ENCODE measurements at regions not wholly inside any gene's neighbourhood (a gene's known extent, or its start where the extent isn't known, plus 50 kb on each side); places are given as distances from the start of the nearest gene placed in this dataset.
"Not testable (repeated sequence)": the region's sequence is repeated elsewhere in the genome, so short reads cannot be mapped to it uniquely, and the experiment has no call there.

DNA sequence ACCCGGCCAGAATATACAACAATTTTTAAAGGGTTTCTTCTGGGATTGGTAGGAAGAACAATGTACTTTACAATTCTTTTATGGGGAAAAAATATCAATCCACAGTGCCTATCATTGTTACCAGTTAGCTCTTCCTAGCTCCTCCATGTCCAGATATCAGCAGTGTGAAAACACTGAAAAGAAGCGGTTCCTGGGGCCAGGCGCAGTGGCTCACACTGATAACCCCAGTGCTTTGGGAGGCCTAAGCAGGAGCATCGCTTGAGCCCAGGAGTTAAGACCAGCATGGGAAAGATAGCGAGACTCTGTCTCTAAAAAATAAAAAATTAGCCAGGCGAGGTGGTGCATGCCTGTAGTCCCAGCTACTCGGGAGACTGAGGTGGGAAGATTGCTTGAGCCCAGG is 114.5 kb upstream of the VOPP1 start:
- not testable (repeated sequence) for TF ChIP-seq POLR2A (IDR thresholded peaks at IDR 0.05)
- TF ChIP-seq, protein P1, sequence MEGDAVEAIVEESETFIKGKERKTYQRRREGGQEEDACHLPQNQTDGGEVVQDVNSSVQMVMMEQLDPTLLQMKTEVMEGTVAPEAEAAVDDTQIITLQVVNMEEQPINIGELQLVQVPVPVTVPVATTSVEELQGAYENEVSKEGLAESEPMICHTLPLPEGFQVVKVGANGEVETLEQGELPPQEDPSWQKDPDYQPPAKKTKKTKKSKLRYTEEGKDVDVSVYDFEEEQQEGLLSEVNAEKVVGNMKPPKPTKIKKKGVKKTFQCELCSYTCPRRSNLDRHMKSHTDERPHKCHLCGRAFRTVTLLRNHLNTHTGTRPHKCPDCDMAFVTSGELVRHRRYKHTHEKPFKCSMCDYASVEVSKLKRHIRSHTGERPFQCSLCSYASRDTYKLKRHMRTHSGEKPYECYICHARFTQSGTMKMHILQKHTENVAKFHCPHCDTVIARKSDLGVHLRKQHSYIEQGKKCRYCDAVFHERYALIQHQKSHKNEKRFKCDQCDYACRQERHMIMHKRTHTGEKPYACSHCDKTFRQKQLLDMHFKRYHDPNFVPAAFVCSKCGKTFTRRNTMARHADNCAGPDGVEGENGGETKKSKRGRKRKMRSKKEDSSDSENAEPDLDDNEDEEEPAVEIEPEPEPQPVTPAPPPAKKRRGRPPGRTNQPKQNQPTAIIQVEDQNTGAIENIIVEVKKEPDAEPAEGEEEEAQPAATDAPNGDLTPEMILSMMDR (IDR thresholded peaks at IDR 0.05 in 4 of 5, conservative IDR thresholded peaks at IDR 0.05 in 1 of 5): not testable (repeated sequence)

Measured in gastrocnemius medialis (tissue), 4 donors.